Peyer's patch (tissue), 4 donors: ENCODE measurements at regions not wholly inside any gene's neighbourhood (a gene's known extent, or its start where the extent isn't known, plus 50 kb on each side); places are given as distances from the start of the nearest gene placed in this dataset.

Source experiments
- CTCF ChIP-seq, 6 experiments: fragments of 450-650 bp in 4 of 6; fragments of 200-600 bp in 2 of 6; sonication (generic) in 1 of 6; IDR thresholded peaks; one replicate each; pipeline ENCODE4 v1.5.1; 2017 to 2019; ENCODE audit warnings: antibody characterized with exemption in 6 of 6, mild to moderate bottlenecking in 3 of 6, moderate library complexity in 1 of 6
- POLR2A ChIP-seq, 2 donors: fragments of 450-650 bp; IDR thresholded peaks; one replicate each; pipeline ENCODE4 v1.5.1; 2017; ENCODE audit warnings: antibody characterized with exemption in 2 of 2, mild to moderate bottlenecking in 2 of 2, moderate library complexity in 2 of 2

GRCh38 chr3:104906001-104906639, 460.6 kb upstream of the ALCAM start:
- TF ChIP-seq CTCF (IDR thresholded peaks at IDR 0.05) (no peak), POLR2A (IDR thresholded peaks at IDR 0.05) (no peak)
